ENCODE measurements at regions not wholly inside any gene's neighbourhood (a gene's known extent, or its start where the extent isn't known, plus 50 kb on each side); places are given as distances from the start of the nearest gene placed in this dataset.

DNA sequence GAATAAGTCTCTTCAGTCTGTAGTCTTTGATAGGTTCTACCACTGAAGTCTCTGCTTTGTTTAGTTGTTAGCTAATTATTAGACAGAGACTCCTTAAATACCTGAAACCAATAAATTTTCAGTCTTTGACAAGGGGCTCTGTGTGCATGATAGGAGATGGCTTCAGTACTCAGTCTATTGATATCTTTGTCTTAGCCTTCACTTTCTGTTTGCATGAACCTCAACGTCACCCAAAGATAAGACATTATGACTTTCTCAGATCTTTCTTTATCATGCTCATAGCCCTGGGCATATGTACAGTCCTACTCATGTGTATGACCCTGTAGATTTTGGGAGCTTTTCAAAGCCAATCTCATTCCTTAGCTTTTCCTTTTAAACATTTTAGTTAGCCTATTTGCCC lies 183.5 kb upstream of the GCFC2 start:
- H3K4me1 ChIP-seq (ENCODE audit: control insufficient read depth, extremely low read depth, insufficient read depth, low read length) = no peaks in the 10 kb centered on the region
- no peak overlapping the region for H3K9ac ChIP-seq (replicated peaks; ENCODE audit: extremely low read depth, insufficient read depth, low read length)
- no peak overlapping the region for H2AFZ ChIP-seq (ENCODE audit: low read depth, low read length)
- H3K27ac ChIP-seq (ENCODE audit: insufficient read depth, low read depth, low read length) = no peak overlapping the region
- intact Hi-C loops (cut with micrococcal nuclease) = no loop called here
- H4K20me1 ChIP-seq (replicated peaks; ENCODE audit: control insufficient read depth, extremely low read depth, insufficient read depth, low read length) = no peaks in the 10 kb centered on the region
- H3K9me3 ChIP-seq (replicated peaks; ENCODE audit: control insufficient read depth, insufficient read depth, low read length) = no peaks in the 10 kb centered on the region
- H3K36me3 ChIP-seq (ENCODE audit: control insufficient read depth in 2 of 2, extremely low read depth in 1 of 2, insufficient read depth in 2 of 2, low read length in 2 of 2) = no peaks in the 10 kb centered on the region
- no peak for DNase-seq (ENCODE audit: low read depth, low spot score)
- TF ChIP-seq MYC (IDR thresholded peaks at IDR 0.05; ENCODE audit: low read depth, low read length) (no peak), POLR2A (IDR thresholded peaks at IDR 0.05; ENCODE audit: low read depth, low read length) (no peak), MAX (IDR thresholded peaks at IDR 0.05; ENCODE audit: insufficient read depth, insufficient read length) (no peak), POLR2AphosphoS5 (IDR thresholded peaks at IDR 0.05; ENCODE audit: insufficient read depth, low read depth, low read length) (no peak), FOS (IDR thresholded peaks at IDR 0.05; ENCODE audit: borderline replicate concordance, insufficient read depth, low read length) (no peak), JUN (IDR thresholded peaks at IDR 0.05; ENCODE audit: borderline replicate concordance, insufficient read depth, insufficient read length, low read depth) (no peak), EZH2 (IDR thresholded peaks at IDR 0.05; ENCODE audit: borderline replicate concordance, low read depth, low read length, severe bottlenecking) (no peak), GATA2 (IDR thresholded peaks at IDR 0.05; ENCODE audit: insufficient read depth, insufficient read length, low read depth, low read length) (no peak)
- TF ChIP-seq, protein P1, sequence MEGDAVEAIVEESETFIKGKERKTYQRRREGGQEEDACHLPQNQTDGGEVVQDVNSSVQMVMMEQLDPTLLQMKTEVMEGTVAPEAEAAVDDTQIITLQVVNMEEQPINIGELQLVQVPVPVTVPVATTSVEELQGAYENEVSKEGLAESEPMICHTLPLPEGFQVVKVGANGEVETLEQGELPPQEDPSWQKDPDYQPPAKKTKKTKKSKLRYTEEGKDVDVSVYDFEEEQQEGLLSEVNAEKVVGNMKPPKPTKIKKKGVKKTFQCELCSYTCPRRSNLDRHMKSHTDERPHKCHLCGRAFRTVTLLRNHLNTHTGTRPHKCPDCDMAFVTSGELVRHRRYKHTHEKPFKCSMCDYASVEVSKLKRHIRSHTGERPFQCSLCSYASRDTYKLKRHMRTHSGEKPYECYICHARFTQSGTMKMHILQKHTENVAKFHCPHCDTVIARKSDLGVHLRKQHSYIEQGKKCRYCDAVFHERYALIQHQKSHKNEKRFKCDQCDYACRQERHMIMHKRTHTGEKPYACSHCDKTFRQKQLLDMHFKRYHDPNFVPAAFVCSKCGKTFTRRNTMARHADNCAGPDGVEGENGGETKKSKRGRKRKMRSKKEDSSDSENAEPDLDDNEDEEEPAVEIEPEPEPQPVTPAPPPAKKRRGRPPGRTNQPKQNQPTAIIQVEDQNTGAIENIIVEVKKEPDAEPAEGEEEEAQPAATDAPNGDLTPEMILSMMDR (IDR thresholded peaks at IDR 0.05; ENCODE audit: extremely low read depth in 1 of 2, insufficient read depth in 1 of 2, low read depth in 1 of 2, low read length in 2 of 2) = no peak
- no peaks in the 10 kb centered on the region for H3K9me1 ChIP-seq (replicated peaks; ENCODE audit: control insufficient read depth, extremely low read depth, insufficient read depth, low read length)
- CTCF ChIA-PET = no interaction called here
- no peaks in the 10 kb centered on the region for H3K27me3 ChIP-seq (ENCODE audit: control insufficient read depth in 2 of 2, insufficient read depth in 2 of 2, low read length in 2 of 2)
- no TSS peak for BruUV-seq (replicated peaks)
- H3K4me2 ChIP-seq (ENCODE audit: insufficient read depth, low read length) = no peak overlapping the region
- dilution Hi-C loops (cut with MboI; ENCODE audit: extremely low pct_ligation_motif_present, low sequenced_read_pairs) = no loop called here
- POLR2A ChIA-PET = no interaction called here
- H3K79me2 ChIP-seq (ENCODE audit: control insufficient read depth, insufficient read depth, low read length) = no peaks in the 10 kb centered on the region
- H3K4me3 ChIP-seq (replicated peaks in 1 of 3; ENCODE audit: insufficient read depth in 1 of 3, low read depth in 1 of 3, low read length in 3 of 3) = no peak overlapping the region
- no peak for FAIRE-seq

Measured in endothelial cell of umbilical vein (primary cell).